HG03139 (cell line): ENCODE measurements at regions not wholly inside any gene's neighbourhood (a gene's known extent, or its start where the extent isn't known, plus 50 kb on each side); places are given as distances from the start of the nearest gene placed in this dataset.
"Not testable (repeated sequence)": the region's sequence is repeated elsewhere in the genome, so short reads cannot be mapped to it uniquely, and the experiment has no call there.

Experiments
- ATAC-seq: cut with Tn5 transposase; IDR thresholded peaks from one replicate; pipeline ENCODE4 v1.9.1; 2021; ENCODE audit not compliant: unreplicated experiment

DNA sequence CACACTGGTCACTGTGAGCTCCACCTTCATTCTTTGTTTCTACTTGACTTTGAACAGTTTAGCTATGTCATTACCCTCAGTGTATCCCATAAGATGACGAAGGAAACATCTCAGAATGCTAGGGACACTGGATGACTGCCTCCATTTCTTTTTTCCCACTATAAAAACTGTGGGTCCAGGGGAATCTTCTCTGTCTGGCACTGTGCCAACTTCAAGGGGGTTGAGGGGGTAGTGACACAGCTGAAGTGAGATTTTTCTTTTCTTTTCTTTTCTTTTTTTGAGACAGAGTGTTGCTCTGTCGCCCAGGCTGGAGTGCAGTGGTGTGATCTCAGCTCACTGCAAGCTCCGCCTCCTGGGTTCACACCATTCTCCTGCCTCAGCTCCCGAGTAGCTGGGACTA, 302.6 kb upstream of the TARS1 start:
- not testable (repeated sequence) for ATAC-seq

DNA sequence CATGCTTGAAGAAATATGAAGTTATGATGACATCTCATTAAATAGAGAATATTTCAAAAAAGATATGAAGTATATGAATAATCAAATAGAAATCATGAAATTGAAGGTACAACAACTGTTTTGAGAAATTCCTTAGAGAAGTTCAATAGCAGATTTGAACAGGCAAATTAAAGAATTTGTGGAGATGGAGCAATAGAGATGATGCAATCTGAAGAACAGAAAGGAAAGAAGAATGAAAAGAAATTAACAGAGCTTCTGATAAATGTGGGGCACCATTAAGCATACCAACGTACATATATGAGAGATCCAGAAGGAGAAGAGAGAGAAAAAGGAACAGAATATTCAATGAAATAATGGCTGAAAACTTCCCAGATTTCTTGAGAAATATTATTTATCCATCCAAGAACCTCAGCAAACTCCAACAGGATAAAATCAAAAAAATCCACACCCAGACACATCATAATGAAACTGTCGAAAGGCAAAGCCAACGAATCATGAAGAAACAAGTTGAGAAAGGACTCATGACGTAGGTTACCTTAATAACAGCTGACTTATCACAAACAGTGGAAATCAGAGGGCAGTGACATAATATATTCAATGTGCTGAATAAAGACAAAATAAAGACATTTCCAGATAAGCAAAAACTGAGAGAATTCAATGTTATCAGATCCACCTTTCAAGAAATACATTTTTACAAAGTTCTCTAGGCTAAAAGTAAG, 297.2 kb upstream of the TARS1 start:
- ATAC-seq: no peak

DNA sequence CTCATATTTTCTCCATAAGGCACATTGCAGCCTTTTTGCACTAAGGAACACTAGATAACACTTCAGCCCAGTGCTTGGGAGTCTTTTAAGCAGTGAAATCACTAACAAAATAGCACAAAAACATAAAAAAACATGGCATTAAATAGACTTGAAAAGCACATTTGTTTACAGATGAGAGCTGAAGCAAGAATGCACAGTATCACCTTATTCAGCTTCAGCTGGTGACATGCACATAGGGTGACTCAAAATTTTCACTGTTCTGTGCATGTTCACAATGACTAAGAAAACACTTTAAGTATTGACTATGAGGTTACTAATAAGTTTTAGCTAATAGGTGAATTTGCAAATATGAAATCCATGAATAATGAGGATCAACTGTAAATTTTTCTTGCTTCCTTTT, 293.9 kb upstream of the TARS1 start:
- ATAC-seq: no peak

DNA sequence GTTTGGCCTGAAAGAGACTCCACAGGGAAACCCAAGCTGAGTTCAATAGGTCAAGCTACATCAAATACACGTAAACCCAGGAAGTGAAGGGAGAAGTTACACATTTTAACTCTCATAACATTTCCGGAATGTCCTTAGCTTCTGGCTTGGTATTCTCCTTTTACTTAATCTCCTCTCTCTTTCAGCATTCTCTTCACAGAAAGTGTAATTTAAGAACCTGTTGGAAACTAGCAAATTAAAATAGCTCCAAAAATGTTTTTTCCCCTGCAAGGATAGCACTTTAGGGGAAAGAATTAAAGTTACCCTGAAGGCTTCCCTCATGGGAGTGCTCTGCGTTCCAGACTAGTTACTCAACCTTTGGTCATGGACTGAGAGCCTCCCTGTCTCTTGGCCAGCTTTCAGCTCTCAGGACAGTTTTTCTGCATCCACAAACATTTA, 292.7 kb upstream of the TARS1 start:
- ATAC-seq: no peak

DNA sequence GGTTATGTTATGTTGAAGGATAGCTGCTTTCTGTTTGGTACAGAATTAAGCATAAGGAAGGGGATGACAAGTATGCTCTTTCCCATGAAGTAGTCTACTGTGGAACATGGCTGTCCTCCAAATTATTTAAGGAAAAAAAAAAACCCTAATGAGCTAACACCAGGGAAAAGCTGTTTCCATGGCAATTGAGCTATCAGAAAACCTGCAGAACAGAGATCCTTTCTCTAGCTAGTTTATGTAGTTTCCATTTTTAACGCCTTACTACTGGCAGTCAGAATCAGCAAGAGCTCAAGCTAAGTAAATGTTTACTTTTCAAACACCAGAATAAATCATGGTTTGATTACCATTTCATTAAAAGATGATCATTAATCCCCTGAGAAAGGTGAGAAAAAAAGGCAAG, 287.4 kb upstream of the TARS1 start:
- ATAC-seq: no peak

DNA sequence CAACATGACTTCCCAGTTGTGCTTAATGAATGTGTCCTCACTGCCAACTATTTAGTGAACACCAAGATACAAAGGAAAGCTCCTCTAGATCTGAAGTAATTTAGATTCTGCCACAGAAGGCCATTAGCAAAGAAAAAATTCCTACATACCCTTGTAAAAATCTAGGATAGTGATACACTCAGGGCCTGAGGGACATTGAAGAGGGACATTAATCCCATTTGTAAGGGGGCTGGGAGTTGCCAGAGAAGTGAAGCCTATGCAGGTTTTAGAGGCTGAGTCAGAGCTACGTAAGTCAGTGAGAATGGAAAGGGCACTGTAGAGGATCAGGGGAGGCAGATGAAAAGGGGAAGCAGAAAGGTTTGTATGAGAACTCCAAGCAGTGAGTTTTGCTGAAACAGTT, 286.9 kb upstream of the TARS1 start:
- no peak for ATAC-seq

DNA sequence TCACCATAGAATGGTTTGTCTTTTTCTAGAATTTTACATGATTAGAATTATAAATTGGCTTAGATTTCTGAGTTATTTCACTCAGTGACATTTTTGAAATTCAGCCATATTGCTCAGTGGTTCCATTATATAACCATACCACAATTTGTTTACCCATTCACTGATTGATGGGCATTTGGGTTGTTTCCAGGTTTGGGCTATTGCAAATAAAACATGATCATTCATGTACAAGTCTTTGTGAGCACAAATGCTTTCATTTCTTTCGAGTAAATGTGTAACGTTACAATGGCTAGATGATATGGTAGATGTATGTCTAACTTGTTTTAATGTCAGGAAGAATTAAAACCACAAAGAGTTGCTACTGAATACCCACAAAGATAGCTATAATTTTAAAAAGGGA, 279.9 kb upstream of the TARS1 start:
- no peak for ATAC-seq

DNA sequence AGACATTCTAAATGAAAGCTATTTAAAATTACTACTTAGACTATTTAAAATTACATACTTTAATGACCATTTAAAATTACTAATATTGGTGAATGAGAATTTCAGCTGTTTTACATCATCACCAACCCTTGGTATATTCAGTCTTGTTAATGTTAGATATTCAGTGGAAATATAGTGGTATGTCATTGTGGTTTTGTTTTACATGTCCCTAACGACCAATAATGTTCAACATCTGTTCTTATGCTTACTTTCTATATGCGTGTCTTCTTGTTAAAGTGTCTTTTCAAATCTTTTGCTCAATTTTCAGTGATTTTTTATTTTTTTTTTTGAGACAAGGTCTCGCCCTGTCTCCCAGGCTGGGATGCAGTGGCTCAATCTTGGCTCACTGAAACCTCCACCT, 279.3 kb upstream of the TARS1 start:
- ATAC-seq: no peak

DNA sequence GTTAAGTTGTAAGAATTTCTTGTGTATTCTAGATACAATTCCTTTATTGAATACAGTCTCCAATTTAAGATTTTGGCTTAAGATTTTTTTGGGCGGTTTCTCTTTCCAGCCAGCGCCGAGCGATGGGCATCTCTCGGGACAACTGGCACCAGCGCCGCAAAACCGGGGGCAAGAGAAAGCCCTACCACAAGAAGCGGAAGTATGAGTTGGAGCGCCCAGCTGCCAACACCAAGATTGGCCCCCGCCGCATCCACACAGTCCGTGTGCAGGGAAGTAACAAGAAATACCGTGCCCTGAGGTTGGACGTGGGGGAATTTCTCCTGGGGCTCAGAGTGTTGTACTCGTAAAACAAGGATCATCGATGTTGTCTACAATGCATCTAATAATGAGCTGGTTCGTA, 278.7 kb upstream of the TARS1 start:
- no peak for ATAC-seq

DNA sequence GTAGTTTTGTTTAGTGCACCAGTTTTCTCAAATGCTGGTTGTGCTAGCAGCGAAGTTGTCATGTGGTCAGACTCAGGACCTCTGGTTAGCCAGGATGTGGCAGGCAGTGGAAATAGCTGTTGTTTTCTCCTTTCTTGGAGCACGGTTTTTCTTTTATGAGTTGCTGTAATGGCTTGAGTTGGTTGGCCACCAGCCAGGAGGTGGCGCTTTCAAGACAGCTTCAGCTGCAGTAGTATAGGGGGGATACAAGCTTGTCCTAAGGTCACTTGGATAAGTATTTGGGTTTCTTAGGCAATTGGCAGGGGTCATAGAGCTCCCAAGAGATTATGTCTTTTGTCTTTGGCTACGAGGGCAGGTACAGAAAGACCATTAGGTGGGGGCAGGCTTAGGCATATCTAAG, 274.2 kb upstream of the TARS1 start:
- ATAC-seq: no peak

DNA sequence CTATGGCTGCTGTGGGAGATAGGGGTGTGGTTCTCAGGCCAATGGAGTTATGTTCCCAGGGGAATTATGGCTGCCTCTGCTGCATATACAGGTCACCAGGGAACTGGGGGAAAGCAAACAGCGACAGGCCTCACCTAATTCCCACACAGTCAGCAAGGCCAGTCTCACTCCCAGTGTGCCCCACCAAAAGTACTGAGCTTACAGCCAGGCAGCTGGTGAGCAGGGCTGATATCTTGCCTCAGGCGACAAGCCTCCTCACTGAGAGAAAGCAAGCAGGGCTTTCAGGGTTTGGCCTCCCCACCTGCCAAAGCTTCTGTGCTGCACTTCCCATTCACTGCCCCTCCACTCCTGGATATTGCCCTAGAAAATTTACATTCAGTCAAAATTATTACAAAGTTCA, 273.8 kb upstream of the TARS1 start:
- ATAC-seq: no peak

DNA sequence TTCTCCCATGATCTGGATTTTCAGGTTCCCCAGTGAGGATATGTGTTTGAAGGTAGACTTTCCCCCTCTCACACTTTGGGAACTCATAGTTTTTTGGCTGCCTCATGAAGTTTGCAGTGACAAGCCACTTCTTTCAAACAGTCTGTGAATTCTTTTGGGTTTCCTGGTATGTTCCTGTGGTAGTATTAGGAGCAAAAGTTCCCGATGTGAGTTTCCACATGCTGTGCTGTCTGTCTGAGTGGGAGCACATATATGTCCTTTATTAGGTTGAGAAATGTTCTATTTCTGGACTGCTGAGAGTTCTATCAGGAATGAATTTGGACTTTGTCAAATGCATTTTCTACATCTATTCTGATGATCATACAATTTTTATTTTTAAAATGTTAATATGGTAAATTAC, 273.2 kb upstream of the TARS1 start:
- no peak for ATAC-seq

DNA sequence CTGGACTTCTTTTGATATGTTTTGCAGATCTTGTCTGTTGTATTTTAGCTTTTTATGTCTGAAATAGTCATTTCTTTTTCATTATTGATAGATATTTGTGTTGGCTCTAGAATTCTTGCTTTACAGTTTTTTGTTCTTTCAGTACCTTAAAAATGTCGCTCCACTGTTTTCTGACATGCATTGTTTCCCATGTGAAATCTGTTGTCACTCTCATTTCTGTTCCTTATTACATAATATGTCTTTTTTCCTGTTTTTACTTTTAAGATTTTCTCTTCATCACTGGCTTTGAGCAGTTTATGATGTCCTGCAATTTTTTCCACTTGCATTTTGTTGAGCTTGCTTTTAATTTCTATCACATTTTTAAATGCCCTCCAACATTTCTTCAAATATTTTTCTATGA, 270.4 kb upstream of the TARS1 start:
- ATAC-seq: no peak

DNA sequence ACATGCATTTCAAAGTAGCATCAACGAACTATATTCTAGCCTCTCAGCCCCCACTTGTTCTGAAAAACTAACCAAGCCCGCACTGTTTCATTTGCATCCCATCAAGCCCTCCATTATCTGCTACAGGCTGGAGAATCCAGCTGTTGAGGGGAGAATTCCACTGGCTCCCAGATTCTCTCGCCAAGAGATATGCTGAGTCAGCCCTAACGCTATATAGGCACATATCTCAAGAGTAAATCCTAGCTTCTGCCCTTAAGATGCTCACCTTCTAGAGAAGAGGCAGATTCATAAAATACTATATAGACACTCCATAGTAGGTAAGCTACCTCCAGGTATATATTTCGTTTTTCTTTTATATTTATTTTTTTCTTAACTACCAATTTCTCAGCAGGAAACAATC, 266.4 kb upstream of the TARS1 start:
- no peak for ATAC-seq

DNA sequence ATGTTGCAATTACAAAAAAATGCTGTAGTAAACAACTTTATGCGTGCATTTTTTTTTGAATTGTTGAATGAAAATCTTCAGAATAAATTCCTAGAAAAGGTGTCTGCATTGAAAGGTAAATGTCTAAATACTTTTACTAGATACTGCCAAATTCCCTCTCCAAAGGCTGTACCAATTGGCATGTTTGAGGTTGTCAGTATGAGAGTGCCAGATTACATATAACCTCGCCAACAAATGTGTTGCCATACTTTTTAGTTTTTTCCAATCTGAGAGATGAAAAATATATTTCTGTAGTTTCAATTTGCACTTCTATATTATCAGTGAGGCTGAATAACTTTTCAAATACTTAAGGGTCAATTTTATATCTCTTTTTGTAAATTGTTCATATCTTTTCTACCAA, 261.5 kb upstream of the TARS1 start:
- ATAC-seq: no peak

DNA sequence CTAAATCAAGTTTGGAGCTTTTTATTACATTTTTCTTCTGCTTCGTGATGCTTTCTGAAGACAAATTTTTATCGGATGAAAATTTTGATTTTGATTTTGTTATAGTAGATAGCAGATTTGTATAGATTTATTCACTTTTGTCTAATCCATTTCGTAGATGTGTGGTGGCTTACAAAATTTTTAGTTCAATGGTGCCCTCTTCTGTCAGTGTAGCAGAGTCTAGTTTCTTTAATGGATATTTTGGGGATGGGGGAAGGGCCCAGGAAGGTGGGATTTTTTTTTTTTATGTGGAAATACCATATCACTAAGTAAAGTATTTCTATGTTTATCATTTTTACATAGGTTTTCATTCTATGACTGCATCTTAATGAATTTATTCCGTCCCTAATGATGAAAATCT, 259.9 kb upstream of the TARS1 start:
- ATAC-seq: no peak

DNA sequence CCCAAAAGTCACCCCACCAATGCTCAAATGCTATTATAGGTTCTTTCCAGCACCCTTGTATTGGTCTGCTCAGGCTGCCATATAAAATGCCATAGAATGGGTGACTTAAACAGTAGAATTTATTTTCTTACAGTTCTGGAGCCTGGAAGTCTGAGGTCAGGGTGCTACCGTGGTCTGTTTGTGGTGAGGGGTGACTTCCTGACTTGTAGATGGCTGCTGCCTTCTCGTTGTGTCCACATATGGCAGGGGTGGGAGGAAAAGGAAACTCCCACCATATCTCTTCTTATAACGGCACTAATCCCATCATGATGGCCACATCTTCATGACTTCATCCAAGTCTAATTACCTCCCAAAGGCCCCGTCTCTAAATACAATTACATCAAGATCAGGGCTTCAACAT, 257.8 kb upstream of the TARS1 start:
- no peak for ATAC-seq

DNA sequence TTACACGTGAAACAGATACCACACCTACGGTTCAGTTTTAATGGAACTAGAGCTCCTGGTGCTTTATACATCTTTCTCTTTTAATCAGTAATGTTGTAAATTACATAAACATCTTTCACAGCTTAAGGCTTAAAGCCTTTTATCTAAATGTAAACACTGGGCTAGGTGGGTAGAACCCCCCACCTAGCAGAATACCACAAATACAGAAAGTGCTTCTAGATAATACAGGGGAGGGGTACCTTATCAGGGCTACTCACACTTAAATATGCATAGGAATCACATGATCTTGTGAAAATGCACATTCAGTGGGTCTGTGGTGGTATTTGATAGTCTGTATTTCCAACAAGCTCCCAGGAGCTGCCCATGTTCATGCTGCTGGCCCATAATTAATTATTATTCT, 256.4 kb upstream of the TARS1 start:
- ATAC-seq: no peak

DNA sequence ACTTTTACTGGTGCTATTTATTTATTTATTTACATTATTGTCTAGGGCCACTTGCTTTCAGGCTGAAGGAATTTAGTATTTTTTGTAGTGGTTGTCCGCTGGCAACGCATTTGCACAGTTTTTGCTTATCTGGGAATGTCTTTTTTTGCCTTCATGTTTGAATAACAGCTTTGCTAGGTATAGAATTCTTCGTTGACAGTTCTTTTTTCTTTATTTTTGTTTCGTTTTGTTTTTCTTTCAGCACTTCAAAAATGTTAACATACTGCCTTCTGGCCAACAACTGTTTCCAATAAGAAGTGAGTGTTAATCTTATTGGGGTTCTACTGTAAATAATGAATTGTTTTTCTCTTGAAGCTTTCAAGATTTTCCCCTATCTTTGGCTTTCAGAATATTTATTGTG, 252.7 kb upstream of the TARS1 start:
- no peak for ATAC-seq

DNA sequence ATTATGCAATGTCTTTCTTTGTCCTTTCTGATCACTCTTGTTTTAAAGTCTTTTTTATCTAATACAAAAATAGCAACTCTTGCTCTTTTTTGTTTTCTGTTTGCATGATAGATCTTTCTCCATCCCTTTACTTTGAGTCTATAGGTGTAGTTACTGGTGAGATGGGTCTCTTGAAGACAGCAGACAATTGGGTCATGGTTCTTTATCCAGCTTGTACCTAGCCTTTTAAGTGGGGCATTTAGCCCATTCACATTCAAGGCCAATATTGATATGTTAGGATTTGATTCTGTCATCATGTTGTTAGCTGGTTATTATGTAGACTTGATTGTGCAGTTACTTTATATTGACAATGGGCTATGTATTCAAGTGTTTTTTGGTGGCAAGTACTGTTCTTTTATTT, 245.9 kb upstream of the TARS1 start:
- no peak for ATAC-seq

DNA sequence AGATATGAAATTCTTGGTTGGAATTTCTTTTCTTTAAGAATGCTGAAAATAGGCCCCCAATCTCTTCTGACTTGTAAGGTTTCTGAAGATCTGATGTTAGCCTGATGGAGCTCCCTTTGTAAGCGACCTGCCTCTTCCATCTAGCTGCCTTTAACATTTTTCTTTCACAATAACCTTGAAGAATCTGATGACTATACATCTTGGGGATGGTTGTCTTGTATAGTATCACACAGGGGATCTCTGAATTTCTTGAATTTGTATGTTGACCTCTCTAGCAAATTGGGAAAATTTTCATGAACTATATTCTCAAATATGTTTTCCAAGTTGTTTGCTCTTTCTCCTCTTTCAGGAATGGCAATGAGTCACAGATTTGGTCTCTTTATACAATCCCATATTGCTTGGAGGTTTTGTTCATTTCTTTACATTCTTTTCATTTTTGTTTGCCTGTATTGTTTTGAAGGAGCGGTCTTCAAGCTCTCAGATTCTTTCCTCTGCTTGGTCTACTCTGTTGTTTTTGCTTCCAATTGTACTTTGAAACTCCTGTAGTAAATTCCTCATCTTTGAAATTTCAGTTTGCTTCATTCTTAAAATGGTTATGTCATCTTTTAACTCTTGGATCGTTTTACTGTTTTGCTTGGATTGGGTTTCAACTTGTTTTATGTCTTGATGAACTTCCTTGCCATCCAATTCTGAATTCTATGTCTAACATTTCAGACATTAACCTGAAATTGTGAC, 245.2 kb upstream of the TARS1 start:
- no peak for ATAC-seq

DNA sequence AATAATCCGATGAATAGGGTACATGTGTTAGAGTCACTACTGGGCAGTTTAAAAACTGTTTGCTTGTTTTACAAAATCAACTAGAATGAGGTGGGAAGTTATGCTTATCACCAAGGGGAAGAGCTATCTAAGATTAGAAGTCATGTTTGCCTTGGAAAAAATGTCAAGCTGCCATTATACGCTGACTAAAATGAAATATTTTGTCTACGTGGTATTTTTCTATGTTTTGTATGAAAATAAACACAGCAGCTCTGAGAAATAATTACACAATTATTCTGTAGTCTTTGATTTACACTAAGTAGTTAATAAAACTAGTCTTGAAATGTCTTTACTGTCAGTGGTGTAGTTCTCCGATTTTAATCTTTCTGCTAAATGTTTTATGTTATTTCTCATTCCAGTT, 241.9 kb upstream of the TARS1 start:
- no peak for ATAC-seq

DNA sequence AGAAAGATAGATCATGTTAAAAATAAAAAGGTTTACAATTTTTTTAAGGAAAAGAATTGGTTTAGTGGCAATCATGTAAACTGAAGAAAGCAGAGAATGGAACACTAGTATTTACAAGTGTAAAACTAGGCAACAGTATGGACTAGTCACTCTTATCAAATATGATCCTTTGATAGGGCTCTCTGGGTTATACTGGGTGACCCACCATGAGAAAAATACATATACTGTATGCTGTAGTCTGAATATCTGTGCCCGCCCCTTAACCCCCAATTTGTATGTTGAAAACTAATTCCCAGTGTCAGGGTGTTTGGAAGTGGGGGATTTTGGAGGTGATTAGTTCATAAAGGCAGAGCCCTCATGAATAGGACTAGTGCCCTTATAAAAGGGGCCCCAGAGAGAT, 236.8 kb upstream of the TARS1 start:
- ATAC-seq: no peak
